Caki2 (cell line): ENCODE measurements at regions not wholly inside any gene's neighbourhood (a gene's known extent, or its start where the extent isn't known, plus 50 kb on each side); places are given as distances from the start of the nearest gene placed in this dataset.

ENCODE experiments used
- DNase-seq: peaks from one replicate; pipeline ENCODE4 v3.0.0-alpha.2; 2015; ENCODE audit warnings: low read depth
- in situ Hi-C: cut with HindIII; loops from 2 replicates; pipeline ENCODE4 v1.10.0; 2016; ENCODE audit warnings: low sequenced_read_pairs, low pct_unique_long_range_greater_than_20kb, mixed read lengths

- in situ Hi-C loops, result no loop called here
These were observed 1502.7 kb downstream of the TBC1D22A start for GRCh38 chr22:48265000-48265625.

DNA sequence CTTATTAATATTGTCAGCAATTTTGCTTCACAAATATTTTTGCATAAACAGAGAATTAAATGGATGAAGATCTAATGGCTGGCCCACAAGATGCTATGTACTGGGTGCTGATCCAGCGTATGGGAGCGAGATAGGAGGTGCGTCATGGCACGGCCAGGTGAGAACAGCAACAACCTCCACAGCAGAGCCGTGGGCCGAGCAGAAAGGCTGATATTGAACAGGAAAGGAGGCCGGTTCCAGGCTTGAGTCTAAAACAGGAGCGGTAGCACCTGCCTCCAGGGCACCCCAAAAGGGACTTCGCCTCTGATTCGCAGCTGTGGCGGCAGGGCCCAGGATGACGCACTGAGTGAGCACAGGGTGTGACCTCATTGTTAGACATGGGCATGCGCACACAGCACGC, 1502.1 kb downstream of the TBC1D22A start:
- DNase-seq, result no peak
- in situ Hi-C loops, result no loop called here

More at GRCh38 chr22:48265000-48265625, 1502.7 kb downstream of the TBC1D22A start:
- no peak for DNase-seq

GRCh38 chr22:48263791-48264351, 1501.4 kb downstream of the TBC1D22A start:
- DNase-seq, result no peak
- in situ Hi-C loops, result no loop called here

- in situ Hi-C loops, result no loop called here
- no peak for DNase-seq
These were observed 1500.9 kb downstream of the TBC1D22A start for GRCh38 chr22:48263431-48263765.

- DNase-seq, result no peak
- in situ Hi-C loops, result no loop called here
These were observed 1500.4 kb downstream of the TBC1D22A start for GRCh38 chr22:48262596-48263430.

DNA sequence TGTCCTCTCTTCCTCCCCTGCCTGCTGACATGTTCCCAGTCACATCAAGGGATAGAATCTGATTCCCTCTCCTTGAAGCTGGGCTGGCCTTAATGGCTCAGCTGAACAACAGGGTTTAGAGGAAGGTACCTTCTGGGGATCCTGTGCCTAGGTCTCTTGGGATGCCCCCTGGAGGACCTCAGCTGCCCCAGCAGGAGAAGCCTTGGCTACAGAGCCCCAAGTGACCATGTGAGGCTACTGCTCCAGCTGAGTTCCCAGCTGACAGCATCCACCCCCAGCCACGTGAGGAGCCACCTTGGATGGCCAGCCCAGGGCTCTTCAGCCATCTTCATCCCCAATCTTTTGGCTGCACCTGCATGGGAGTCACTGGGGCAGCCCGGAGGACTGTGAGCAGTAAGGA, 1499.3 kb downstream of the TBC1D22A start:
- in situ Hi-C loops, result no loop called here
- DNase-seq, result no peak

DNA sequence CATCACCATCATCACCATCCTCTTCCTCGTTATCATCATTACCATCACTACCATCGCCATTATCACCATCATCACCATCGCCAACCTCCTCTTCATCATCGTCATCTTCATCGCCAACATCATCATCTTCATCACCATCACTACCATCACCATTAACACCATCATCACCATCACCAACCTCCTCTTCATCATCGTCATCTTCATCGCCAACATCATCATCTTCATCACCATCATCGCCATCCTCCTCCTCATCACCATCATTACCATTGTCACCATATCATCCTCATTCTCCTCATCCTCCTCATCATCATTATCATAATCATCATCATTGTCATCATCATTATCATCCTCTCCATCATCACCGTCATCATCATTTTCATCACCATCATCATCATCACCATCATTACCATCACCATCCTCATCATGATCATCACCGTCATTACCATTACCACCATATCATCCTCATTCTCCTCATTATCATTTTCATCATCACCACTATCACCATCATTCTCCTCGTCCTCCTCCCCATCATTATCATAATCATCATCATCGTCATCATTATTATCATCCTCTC, 1498.7 kb downstream of the TBC1D22A start:
- DNase-seq, result no peak
- in situ Hi-C loops, result no loop called here

GRCh38 chr22:48259991-48260670, 1497.7 kb downstream of the TBC1D22A start:
- in situ Hi-C loops, result no loop called here
- no peak for DNase-seq

GRCh38 chr22:48258811-48259210, 1496.4 kb downstream of the TBC1D22A start:
- no peak for DNase-seq
- in situ Hi-C loops, result no loop called here

DNA sequence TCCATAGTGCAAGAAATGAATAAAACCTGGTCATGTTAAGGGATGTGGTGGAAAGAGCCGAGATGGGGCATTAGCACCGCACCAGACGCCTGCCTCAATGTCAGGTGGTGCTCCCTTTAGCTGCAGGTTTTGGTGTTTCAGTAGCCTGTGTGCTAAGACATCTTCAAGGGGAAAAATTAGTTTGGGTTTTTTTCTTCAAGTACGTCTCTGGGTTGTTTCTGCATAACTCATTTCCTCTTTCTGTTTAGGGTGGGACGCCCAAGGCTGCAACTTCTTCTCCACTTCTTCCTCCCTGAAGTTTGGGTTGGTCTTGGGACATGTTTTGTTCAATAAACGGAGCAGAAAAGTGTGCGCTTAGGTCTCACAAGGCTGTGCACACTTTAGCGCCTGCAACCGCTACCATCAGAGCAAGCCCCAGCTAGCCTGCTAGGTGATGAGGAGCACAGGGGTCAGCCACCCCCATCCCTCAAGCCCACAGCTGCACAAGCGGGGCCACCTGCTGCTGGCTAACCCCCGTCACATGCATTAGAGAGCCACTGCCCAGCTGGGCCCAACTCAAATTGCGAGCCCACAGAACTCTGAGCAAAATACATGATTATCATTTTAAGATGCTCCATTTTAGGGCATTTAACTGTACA, 1495.7 kb downstream of the TBC1D22A start:
- DNase-seq, result no peak
- in situ Hi-C loops, result no loop called here

DNA sequence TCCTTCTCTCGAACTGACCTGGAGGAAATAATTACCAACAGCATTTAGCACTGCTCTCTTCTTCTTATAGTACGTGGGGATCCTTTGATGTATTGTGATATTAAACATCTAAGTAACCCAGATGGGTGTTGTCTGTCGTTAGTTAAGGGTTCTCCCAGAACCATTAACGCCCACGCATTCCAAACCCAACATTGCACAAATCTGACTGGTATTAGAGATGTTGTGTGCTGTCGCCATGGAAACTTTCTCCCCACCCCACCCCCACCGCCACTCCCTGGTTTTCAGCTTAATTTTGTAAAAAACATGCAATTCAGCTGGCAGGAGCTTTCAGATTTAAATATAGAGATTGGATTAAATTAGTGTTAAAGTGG, 1495.2 kb downstream of the TBC1D22A start:
- no peak for DNase-seq
- in situ Hi-C loops, result no loop called here

GRCh38 chr22:48256776-48257684, 1494.6 kb downstream of the TBC1D22A start:
- in situ Hi-C loops, result no loop called here

DNA sequence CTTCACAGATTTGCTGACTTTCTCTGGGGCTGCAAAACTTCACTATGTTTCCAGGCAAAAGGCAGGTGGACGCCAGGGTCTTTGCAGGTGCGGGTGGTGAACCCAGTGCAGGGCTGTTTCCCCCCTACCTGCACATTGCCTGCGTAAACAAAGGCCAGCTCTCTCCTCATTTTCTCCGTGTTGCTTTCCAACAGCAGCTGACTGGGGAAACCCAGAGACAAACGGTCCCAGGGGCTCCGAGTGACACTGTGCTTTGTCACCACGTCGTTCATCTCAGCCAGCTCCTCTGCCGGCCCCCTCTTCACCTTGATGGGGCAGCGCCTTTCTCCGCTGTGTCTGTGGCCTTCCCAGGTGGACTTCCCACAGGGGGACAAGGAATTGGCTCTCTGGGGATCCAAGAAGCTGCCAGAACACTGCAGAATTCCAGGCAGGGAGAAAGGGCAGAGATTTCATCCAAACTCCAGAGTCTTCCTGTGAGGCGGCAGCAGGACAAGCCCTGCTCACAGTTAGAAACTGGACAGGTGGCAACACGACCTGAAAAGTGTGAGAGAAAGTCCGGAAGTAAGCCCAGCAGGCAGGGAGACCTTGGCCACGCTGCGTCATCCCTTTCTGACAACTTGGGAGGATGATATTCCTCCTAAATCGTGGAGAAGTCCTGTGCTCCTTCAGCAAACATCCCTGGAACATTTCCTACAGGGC, 1493.7 kb downstream of the TBC1D22A start:
- no peak for DNase-seq
- in situ Hi-C loops, result no loop called here

More at GRCh38 chr22:48256776-48257684, 1494.6 kb downstream of the TBC1D22A start:
- no peak for DNase-seq

GRCh38 chr22:48254311-48254873, 1491.9 kb downstream of the TBC1D22A start:
- in situ Hi-C loops, result no loop called here
- no peak for DNase-seq

GRCh38 chr22:48253573-48253972, 1491.1 kb downstream of the TBC1D22A start:
- in situ Hi-C loops, result no loop called here

DNA sequence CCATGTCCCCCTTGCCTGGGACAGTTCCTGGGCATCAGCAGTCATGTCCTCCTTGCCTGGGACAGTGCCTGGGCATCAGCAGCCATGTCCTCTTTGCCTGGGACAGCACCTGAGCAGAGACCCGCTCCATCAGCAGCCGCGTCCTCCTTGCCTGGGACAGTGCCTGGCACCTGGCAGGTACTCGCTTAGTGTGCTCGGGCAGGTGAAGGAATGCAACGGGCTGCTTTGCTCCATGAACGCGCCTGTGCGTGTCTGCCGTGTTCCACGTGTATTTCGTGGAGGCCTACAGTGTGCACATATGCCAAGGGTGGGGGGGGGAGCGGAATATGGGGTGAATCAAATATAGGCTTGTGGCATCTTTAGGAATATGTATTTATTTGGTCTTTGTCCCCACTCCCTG, 1490.7 kb downstream of the TBC1D22A start:
- in situ Hi-C loops, result no loop called here
- DNase-seq, result no peak

More at GRCh38 chr22:48253573-48253972, 1491.1 kb downstream of the TBC1D22A start:
- no peak for DNase-seq
